Smooth muscle cell (in vitro differentiated cells): ENCODE measurements at regions not wholly inside any gene's neighbourhood (a gene's known extent, or its start where the extent isn't known, plus 50 kb on each side); places are given as distances from the start of the nearest gene placed in this dataset.

Experiments used
- DNase-seq: peaks from one replicate; lab custom pipeline; 2025; ENCODE audit not compliant: unreplicated experiment; lab: John Stamatoyannopoulos, UW
- H2AFZ ChIP-seq: fragments of 200-600 bp; sonication (generic); 2 replicates; pipeline ENCODE4 v1.6.0; 2016; ENCODE audit warnings: antibody characterized with exemption, low read depth, mild to moderate bottlenecking
- H3F3A ChIP-seq: fragments of 200-600 bp; sonication (generic); 2 replicates; pipeline ENCODE4 v1.6.0; 2017; ENCODE audit warnings: antibody characterized with exemption, low read depth
- H3K27ac ChIP-seq: fragments of 200-600 bp; sonication (generic); 2 replicates; pipeline ENCODE4 v1.5.1; 2016; ENCODE audit warnings: low read depth, mild to moderate bottlenecking
- H3K27me3 ChIP-seq: fragments of 200-600 bp; sonication (generic); 2 replicates; pipeline ENCODE4 v1.6.1; 2016; ENCODE audit warnings: low read depth, mild to moderate bottlenecking
- H3K36me3 ChIP-seq: fragments of 200-600 bp; sonication (generic); 2 replicates; pipeline ENCODE4 v1.5.1; 2016; ENCODE audit warnings: low read depth
- H3K4me1 ChIP-seq: fragments of 200-600 bp; sonication (generic); 2 replicates; pipeline ENCODE4 v1.5.1; 2016; ENCODE audit warnings: low read depth
- H3K4me2 ChIP-seq: fragments of 200-600 bp; sonication (generic); 2 replicates; pipeline ENCODE4 v1.6.0; 2016; ENCODE audit warnings: mild to moderate bottlenecking
- H3K4me3 ChIP-seq: fragments of 200-600 bp; sonication (generic); 2 replicates; pipeline ENCODE4 v1.5.1; 2016; ENCODE audit warnings: mild to moderate bottlenecking
- H3K79me2 ChIP-seq: fragments of 200-600 bp; sonication (generic); 2 replicates; pipeline ENCODE4 v1.6.0; 2016; ENCODE audit warnings: low read depth, mild to moderate bottlenecking
- H3K9ac ChIP-seq: fragments of 200-600 bp; sonication (generic); 2 replicates; pipeline ENCODE4 v1.6.0; 2016; ENCODE audit warnings: low read depth
- H3K9me3 ChIP-seq: fragments of 200-600 bp; sonication (generic); replicated peaks from 2 replicates; pipeline ENCODE4 v1.5.1; 2016; ENCODE audit warnings: low read depth
- H4K20me1 ChIP-seq: fragments of 200-600 bp; sonication (generic); 2 replicates; pipeline ENCODE4 v1.6.0; 2016; ENCODE audit warnings: low read depth
- CTCF ChIP-seq: fragments of 200-600 bp; sonication (generic); IDR thresholded peaks from 2 replicates; pipeline ENCODE4 v1.5.1; 2017; ENCODE audit warnings: borderline replicate concordance, mild to moderate bottlenecking, antibody characterized with exemption; ENCODE audit not compliant: insufficient read depth, poor library complexity, severe bottlenecking
- WGBS: methylation state at CpG from one replicate; pipeline ENCODE4 v1.1.7; 2016; ENCODE audit warnings: low lambda C conversion rate; 5-methylcytosine and 5-hydroxymethylcytosine counted together

GRCh38 chr3:15929944-15930571 lies 132.3 kb upstream of the ANKRD28 start:
- Histone ChIP-seq H3K36me3 (no peaks in the 10 kb centered on the region), H2AFZ (no peak overlapping the region), H3K79me2 (no peaks in the 10 kb centered on the region), H4K20me1 (no peaks in the 10 kb centered on the region), H3F3A (no peaks in the 10 kb centered on the region), H3K9ac (no peak overlapping the region), H3K4me3 (no peak overlapping the region), H3K27ac (no peak overlapping the region), H3K9me3 (no peaks in the 10 kb centered on the region), H3K27me3 (peaks cover 5% of the 10 kb centered on the region), H3K4me2 (no peak overlapping the region), H3K4me1 (peaks cover 19% of the 10 kb centered on the region)
- DNase-seq, result no peak
- no peak for TF ChIP-seq CTCF
- WGBS, result 69% methylated on average over 4 of the region's 4 CpGs

- Histone ChIP-seq H4K20me1 (no peaks in the 10 kb centered on the region), H3K4me1 (peaks cover 19% of the 10 kb centered on the region), H3K9ac (no peak overlapping the region), H3K4me3 (no peak overlapping the region), H3K9me3 (no peaks in the 10 kb centered on the region), H3K27ac (no peak overlapping the region), H3K36me3 (no peaks in the 10 kb centered on the region), H3K79me2 (no peaks in the 10 kb centered on the region), H3K4me2 (no peak overlapping the region), H2AFZ (no peak overlapping the region), H3F3A (no peaks in the 10 kb centered on the region), H3K27me3 (no peaks in the 10 kb centered on the region)
- DNase-seq, result no peak
- WGBS, result 75% methylated on average over 7 of the region's 7 CpGs
- TF ChIP-seq CTCF, result no peak
These were observed 134.8 kb upstream of the ANKRD28 start for GRCh38 chr3:15932348-15933300.

GRCh38 chr3:15933439-15934139 lies 135.8 kb upstream of the ANKRD28 start:
- no peak for TF ChIP-seq CTCF
- Histone ChIP-seq H3K9ac (no peak overlapping the region), H3K4me1 (peaks cover 19% of the 10 kb centered on the region), H3K27me3 (no peaks in the 10 kb centered on the region), H3K4me3 (no peak overlapping the region), H3K36me3 (no peaks in the 10 kb centered on the region), H3K4me2 (no peak overlapping the region), H2AFZ (no peak overlapping the region), H4K20me1 (no peaks in the 10 kb centered on the region), H3F3A (no peaks in the 10 kb centered on the region), H3K27ac (no peak overlapping the region), H3K9me3 (no peaks in the 10 kb centered on the region), H3K79me2 (no peaks in the 10 kb centered on the region)
- no peak for DNase-seq
- 81% methylated on average over 4 of the region's 4 CpGs for WGBS
